GM12891 (cell line): ENCODE measurements at regions not wholly inside any gene's neighbourhood (a gene's known extent, or its start where the extent isn't known, plus 50 kb on each side); places are given as distances from the start of the nearest gene placed in this dataset.

ENCODE experiments used
- POLR2A ChIP-seq: IDR thresholded peaks from 2 replicates; pipeline ENCODE4 v1.6.1; 2011; ENCODE audit warnings: low read depth, low read length, control low read depth
- POLR2AphosphoS5 ChIP-seq: IDR thresholded peaks from 2 replicates; pipeline ENCODE4 v1.6.1; 2011; ENCODE audit warnings: low read depth, low read length, control low read depth
- TAF1 ChIP-seq: IDR thresholded peaks from 2 replicates; pipeline ENCODE4 v1.6.1; 2011; ENCODE audit warnings: low read depth, low read length, control low read depth

- no peak for TF ChIP-seq TAF1
- TF ChIP-seq POLR2AphosphoS5: no peak
- TF ChIP-seq POLR2A: no peak
Measured at GRCh38 chr18:22314001-22314400, 103.7 kb downstream of the CTAGE1 start.
